Activated CD4-positive, alpha-beta T cell treated with anti-CD3 and anti-CD28 coated beads, Interleukin-2, Interleukin-4, amounts not matched to agents 100 ng/mL and 50 ng/mL, durations not matched to agents 16 hours and 8 hours (primary cell): ENCODE measurements at regions not wholly inside any gene's neighbourhood (a gene's known extent, or its start where the extent isn't known, plus 50 kb on each side); places are given as distances from the start of the nearest gene placed in this dataset.

Experiments used
- DNase-seq: peaks from one replicate; pipeline ENCODE4 v3.0.0-alpha.2; 2020; ENCODE audit warnings: low spot score

GRCh38 chr2:106629981-106630380 lies 142.8 kb downstream of the CD8B2 start:
- no peak for DNase-seq

DNA sequence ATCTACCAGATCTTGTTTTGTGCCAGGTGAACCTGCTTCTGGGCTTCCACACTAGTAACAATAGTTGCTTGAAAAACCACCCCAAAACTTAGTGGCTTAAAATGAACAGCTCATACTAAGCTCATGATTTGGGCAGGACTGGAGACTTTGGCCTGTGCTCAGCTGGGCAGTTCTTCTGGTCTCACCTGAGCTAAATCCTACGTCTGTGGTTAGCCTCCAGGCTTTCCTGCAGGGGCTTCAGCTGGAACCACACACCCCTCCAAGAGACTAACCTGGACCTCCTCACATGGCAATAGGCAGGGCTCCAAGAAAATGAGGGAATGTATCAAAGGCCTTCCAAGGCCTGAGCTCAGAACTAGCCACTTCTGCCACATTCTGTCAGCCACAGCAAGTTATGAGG lies 144.1 kb downstream of the CD8B2 start:
- DNase-seq = no peak

DNA sequence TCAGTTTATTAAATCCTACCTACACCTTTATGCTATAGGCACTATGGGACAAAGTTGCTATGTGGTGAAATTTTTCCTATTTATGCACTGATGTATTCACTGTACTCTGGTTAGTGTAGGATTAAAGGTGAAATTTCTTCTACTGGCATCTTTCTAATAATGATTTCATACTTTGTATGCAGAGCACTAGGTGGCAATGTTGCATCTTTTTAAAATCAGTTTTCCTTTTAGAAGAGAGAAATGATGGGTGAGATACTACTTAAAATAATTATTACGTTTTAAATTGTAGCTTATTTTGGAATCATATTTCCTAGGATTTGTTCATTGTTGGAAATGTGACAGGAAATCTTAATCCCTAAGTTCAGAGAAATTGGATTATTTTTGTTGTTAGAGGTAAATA lies 150.9 kb downstream of the CD8B2 start:
- DNase-seq = no peak

DNA sequence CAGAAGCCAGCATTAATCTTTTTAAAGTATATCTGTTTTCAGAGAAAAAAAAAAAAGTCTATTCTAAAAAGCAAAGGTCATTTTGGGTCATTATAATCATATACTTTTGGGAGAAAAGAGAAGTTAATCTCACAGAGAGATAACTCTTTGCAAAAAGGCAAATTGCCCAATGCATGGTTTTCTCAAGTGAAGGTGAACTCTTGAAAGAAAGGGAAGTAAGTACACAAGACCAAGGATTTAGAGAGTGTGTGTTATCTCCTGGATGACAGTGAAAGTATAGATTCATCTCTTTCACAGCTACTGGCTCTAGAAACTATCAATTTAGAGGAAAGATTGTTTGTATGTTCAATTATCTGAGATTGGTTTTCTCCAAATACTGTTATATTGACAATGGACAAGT lies 151.4 kb downstream of the CD8B2 start:
- DNase-seq = no peak

DNA sequence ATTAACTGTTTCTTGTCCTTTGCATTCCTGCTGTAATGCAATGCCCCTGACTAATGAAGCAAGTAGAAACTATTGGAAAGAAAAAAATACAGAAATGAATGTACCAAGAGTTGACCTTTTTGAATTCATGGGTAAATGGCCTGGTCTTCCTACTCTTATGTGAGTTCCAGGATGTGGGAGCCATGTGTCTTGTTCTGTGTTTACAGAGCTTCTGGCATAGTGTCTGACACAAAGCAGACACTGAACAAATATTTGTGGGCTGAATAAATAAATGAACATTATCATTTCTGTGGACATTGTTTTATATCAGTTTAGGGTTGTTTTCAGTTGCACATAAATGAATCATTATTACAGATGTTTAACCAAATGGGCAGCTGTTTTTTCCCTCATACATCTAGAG lies 155.5 kb downstream of the CD8B2 start:
- no peak for DNase-seq

DNA sequence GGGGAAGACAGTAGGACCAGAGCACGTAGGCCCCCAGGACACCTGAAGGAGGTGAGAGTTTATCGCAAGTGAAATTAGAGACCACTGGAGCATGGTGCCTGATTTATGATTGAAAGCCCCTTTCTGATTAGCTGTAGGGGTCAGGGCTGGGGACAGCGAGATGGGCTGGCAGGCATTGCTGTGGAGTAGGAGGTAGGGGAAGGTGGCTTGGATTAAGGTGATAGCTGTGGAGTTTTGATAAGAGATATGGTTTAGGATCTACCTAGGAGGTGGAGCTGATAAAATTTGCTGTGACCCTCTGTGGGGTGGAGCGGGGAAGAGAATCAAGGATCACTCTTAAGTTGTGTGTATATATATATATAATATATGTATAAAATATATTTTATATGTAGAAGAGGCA lies 157.5 kb downstream of the CD8B2 start:
- DNase-seq = no peak

GRCh38 chr2:106646605-106647004 lies 159.4 kb downstream of the CD8B2 start:
- no peak for DNase-seq

- DNase-seq = no peak
Measured at GRCh38 chr2:106649306-106649705, 162.1 kb downstream of the CD8B2 start.

GRCh38 chr2:106653465-106653864 lies 166.3 kb downstream of the CD8B2 start:
- DNase-seq = no peak

DNA sequence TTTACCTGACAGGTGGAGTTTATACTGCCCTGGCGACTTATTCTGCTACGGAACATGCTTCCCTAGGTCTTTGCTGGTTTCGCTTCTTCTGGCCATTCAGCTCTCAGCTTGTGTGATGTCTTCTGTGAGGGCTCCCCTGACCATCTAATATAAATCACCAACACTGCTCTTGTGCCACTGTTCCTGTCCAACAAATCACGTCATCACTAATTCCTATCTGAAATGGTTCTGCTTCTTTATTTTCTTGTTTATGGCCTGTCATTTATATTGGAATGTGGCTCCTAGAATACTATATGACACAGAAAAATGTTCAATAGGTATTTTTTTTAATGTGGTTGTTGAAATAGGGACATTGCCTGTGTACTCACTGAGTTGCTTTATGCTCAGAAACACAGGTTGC lies 171.5 kb downstream of the CD8B2 start:
- DNase-seq = no peak

DNA sequence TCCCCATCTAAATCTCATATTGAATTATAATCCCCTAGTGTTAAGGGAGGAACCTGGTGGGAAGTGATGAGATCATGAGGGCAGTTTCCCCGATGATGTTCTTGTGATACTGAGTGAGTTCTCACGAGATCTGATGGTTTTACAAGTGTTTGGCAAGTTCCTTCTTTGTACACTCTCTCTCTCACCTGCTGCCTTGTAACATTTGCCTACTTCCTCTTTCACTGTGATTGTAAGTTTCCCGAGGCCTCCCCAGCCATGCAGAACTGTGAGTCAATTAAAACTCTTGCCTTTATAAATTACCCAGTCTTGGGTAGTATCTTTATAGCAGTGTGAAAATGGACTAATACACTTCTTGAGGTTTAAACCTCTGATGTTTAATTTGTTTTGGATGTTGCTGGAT lies 177.5 kb downstream of the CD8B2 start:
- DNase-seq = no peak

DNA sequence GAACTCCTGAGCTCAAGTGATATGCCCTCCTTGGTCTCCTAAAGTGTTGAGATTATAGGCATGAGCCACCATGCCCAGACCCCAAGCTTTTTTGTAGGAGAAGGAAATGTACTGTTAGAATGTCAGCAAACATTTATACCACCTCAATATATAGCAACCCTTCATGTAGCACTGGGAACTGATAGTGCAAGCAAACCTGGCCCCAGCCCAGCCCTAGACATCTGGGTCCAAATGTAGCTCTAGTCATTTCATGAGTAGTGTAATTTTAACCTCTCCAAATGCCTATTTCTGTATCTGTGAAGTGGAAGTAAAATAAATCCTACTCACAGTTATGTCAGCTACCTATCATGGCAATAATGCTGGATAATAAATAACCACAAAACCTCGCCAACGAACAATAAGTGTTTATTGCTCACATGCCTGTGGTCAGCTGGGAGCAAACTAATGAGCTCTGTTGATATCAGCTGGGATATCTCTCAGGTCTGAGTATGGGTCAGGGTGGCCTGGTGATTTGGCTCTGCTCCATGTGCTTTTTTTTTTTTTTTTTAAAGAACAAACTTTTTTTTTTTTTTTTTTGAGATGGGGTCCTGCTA lies 180.4 kb downstream of the CD8B2 start:
- no peak for DNase-seq

GRCh38 chr2:106685180-106685897 lies 198.2 kb downstream of the CD8B2 start:
- DNase-seq = no peak

DNA sequence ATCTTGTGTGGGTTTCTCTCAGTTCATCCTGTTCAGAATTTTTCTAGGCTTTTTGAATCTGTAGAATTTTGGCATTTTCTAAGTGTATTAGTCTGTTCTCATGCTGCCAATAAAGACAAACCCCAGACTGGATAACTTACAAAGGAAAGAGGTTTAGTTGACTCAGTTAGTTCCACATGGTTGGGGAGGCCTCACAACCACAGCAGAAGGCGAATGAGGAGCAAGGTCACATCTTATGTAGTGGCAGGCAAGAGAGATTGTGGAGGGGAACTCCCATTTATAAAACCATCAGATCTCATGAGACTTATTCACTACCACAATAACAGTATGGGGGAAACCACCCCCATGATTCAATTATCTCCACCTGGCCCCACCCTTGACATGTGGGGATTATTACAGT lies 199.2 kb downstream of the ST6GAL2 start:
- DNase-seq = no peak

DNA sequence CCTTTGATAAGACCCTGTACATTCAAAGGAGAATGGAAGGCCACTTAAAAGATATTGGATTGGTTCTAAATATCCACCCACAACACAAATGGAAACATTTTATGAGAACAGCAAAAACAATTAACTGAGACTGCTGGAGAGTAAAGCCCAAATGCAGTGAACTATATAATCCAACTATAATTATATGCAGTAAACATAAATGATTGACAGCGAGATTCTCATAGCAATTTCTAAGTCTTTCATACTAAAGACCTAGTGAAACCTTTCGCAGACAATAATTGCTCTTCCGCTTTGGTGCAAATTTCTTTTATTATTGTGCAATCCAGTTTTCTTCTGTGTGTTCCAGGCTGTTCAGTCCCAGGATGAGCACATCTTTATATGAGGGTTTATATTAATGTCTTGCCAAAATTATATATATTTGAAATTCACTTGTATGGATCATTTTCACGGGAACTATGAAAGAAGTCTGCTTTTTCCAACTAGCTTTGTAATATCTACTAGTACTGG lies 190.9 kb downstream of the ST6GAL2 start:
- no peak for DNase-seq

DNA sequence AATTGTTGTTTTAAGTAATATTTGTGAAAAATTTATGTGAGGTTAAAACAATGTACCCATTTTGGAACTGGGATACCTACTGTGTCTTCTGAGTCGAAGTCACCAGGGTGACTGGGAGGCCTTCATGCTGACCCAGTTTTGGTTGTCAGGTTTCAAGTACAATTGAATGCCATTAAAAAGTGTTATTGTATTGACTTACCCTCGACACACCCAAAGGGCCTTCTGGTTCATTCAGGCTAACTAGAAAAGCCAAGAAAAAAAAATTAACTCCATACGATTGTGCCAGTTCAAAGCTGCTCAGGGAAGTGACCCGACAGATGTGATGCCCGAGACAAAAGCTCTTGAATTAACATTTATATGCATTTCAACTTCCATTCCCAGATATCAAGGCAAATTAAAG lies 190.0 kb downstream of the ST6GAL2 start:
- no peak for DNase-seq

DNA sequence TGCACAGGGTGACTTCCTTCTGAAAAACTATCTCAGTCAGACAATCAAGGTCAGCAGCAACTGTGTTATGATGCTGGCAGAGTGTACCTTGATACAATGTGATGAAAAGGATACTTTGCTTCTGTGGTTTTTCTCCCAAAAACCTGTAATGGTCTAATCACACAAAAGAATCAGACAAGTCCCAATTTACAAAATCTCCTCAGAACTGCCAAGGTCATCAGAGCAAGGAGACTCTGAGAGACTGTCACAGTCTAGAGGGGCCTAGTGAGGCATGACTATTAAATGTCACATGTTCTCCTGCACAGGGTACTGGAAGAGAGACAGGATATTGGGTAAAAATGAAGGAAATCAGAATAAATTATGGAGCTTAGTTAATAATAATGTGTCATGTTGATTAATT lies 185.4 kb downstream of the ST6GAL2 start:
- no peak for DNase-seq

GRCh38 chr2:106701203-106702022 lies 184.6 kb downstream of the ST6GAL2 start:
- DNase-seq = no peak

- no peak for DNase-seq
Measured at GRCh38 chr2:106703161-106703560, 182.8 kb downstream of the ST6GAL2 start.

DNA sequence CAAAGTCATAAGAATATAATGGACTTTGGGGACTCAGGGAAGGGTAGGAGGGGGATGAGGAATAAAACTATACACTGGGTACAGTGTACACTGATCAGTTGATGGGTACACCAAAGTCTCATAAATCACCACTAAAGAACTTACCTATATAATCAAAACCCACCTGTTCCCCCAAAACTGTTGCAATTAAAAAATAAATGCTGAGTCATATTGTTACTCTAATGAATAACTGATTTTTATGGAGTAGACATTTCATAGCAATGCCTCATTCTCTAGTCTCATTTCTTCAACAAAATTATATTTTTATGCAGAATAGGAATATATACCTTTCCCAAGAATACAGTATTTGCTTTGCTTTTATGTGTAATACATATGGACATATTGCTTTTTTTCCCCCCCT lies 181.2 kb downstream of the ST6GAL2 start:
- DNase-seq = no peak

- no peak for DNase-seq
Measured at GRCh38 chr2:106705877-106706276, 180.1 kb downstream of the ST6GAL2 start.

DNA sequence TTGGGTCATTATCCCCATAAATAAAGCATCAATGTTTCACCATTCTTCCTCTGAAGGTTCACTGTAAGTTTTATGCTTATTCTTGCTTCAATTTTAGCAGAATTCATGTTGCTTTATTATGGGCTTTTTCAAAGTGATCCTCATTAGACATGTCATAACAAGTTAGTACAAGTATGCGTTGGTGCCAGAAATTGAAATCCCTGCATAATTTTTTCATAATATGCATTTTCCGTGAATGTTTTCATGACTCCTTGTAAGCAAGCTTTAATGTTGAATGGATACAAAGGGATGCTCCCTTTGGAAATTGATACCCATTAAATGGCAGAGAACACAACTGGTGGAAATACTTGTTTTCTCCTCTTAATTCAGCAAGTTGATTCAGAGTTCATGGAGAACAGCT lies 179.7 kb downstream of the ST6GAL2 start:
- DNase-seq = no peak

DNA sequence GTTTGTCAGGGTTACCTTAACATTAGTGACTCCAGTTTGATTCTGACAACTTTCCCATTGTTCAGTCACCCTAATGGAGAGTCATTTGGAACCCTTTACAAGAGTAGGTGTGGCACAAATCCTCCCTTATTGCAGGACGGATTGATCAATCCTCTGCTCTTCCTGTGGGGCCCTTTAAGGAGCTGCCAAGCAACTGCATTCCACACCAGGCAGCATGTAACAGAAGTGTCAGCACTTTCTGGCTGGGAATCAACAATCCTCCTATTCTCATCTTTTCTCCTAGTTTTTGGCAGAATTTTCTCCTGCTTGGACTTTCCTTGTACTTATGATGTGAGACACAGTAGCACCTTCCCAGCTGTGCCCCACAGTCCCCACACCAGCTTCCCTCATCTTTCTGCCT lies 177.8 kb downstream of the ST6GAL2 start:
- DNase-seq = no peak
